SK-N-SH (cell line): ENCODE measurements at regions not wholly inside any gene's neighbourhood (a gene's known extent, or its start where the extent isn't known, plus 50 kb on each side); places are given as distances from the start of the nearest gene placed in this dataset.

Experiments
- CTCF ChIA-PET: fragments of 300-600, 350-600 bp; formaldehyde crosslinking; extraction: SDS; loops from one replicate; lab custom pipeline; 2021; lab: Yijun Ruan, JAX
- POLR2A ChIA-PET: fragments of 350-600 bp; sonication (Branson Sonifier 250); formaldehyde crosslinking; extraction: SDS; loops from one replicate; lab custom pipeline; 2020; ENCODE audit warnings: antibody characterized with exemption, inconsistent platforms; lab: Yijun Ruan, JAX
- DNase-seq: peaks from one replicate; pipeline ENCODE4 v3.0.0; 2012
- H2AFZ ChIP-seq: fragments of 200-600 bp; sonication (generic); 2 replicates; pipeline ENCODE4 v1.8.1; 2016; ENCODE audit warnings: antibody characterized with exemption, mild to moderate bottlenecking, low read depth
- H3F3A ChIP-seq: fragments of 200-600 bp; sonication (generic); replicated peaks from 2 replicates; pipeline ENCODE3; 2016; ENCODE audit warnings: antibody characterized with exemption, mild to moderate bottlenecking; ENCODE audit not compliant: insufficient read depth
- H3K27ac ChIP-seq, 2 experiments: fragments of 200-500 bp in 1 of 2; fragments of 200-600 bp in 1 of 2; sonication (Bioruptor generic) in 1 of 2; sonication (generic), shearing (Covaris generic) in 1 of 2; 2 replicates each; pipeline versions ENCODE4 v1.5.1 to v1.6.1; 2014 to 2016; ENCODE audit warnings: low read depth in 2 of 2, inconsistent platforms in 1 of 2, low read length in 1 of 2, mild to moderate bottlenecking in 1 of 2, mixed read lengths in 1 of 2
- H3K27me3 ChIP-seq: fragments of 200-600 bp; sonication (generic), shearing (Covaris generic); 2 replicates; pipeline ENCODE4 v1.6.1; 2016; ENCODE audit warnings: mixed run types; ENCODE audit not compliant: insufficient read depth
- H3K36me3 ChIP-seq, 2 experiments: fragments of 200-500 bp in 1 of 2; fragments of 200-600 bp in 1 of 2; sonication (Bioruptor generic) in 1 of 2; sonication (generic) in 1 of 2; replicated peaks in 1 of 2; 2 replicates each; pipeline versions ENCODE3 to v1.5.1; 2014 to 2016; ENCODE audit warnings: low read length in 1 of 2, mild to moderate bottlenecking in 1 of 2; ENCODE audit not compliant: insufficient read depth in 2 of 2, control insufficient read depth in 1 of 2
- H3K4me1 ChIP-seq, 2 experiments: fragments of 200-500 bp in 1 of 2; fragments of 200-600 bp in 1 of 2; sonication (Bioruptor generic) in 1 of 2; sonication (generic), shearing (Covaris generic) in 1 of 2; 2 replicates each; pipeline versions ENCODE4 v1.5.1 to v1.6.1; 2014 to 2016; ENCODE audit warnings: low read depth in 1 of 2, low read length in 1 of 2, mixed run types in 1 of 2; ENCODE audit not compliant: insufficient read depth in 2 of 2, control insufficient read depth in 1 of 2
- H3K4me2 ChIP-seq: fragments of 200-600 bp; sonication (generic), shearing (Covaris generic); 2 replicates; pipeline ENCODE4 v1.6.1; 2017; ENCODE audit warnings: mixed run types
- H3K4me3 ChIP-seq, 2 experiments: fragments of 200-500 bp in 1 of 2; fragments of 200-600 bp in 1 of 2; sonication (Bioruptor generic) in 1 of 2; sonication (generic), shearing (Covaris generic) in 1 of 2; 2 replicates each; pipeline versions ENCODE4 v1.5.1 to v1.8.1; 2014 to 2016; ENCODE audit warnings: low read depth in 2 of 2, inconsistent platforms in 1 of 2, low read length in 1 of 2, mild to moderate bottlenecking in 1 of 2, mixed read lengths in 1 of 2, moderate library complexity in 1 of 2
- H3K79me2 ChIP-seq: fragments of 200-600 bp; sonication (generic); 2 replicates; pipeline ENCODE4 v1.8.1; 2017; ENCODE audit warnings: mild to moderate bottlenecking; ENCODE audit not compliant: insufficient read depth
- H3K9ac ChIP-seq: fragments of 200-600 bp; sonication (generic); 2 replicates; pipeline ENCODE4 v1.6.1; 2017; ENCODE audit warnings: mixed run types
- H3K9me2 ChIP-seq: fragments of 200-600 bp; sonication (generic); 2 replicates; pipeline ENCODE4 v1.6.1; 2017; ENCODE audit warnings: mixed run types
- H3K9me3 ChIP-seq: fragments of 200-600 bp; sonication (generic); 2 replicates; pipeline ENCODE4 v1.6.1; 2017; ENCODE audit warnings: mixed run types, mild to moderate bottlenecking, moderate library complexity
- H4K20me1 ChIP-seq: fragments of 200-600 bp; sonication (generic); 2 replicates; pipeline ENCODE4 v1.6.1; 2017; ENCODE audit warnings: mild to moderate bottlenecking, mixed run types; ENCODE audit not compliant: insufficient read depth
- FOSL2 ChIP-seq: IDR thresholded peaks from 2 replicates; pipeline ENCODE4 v1.4.0; 2012; ENCODE audit warnings: low read depth, mild to moderate bottlenecking, moderate library complexity, borderline replicate concordance
- FOXJ3 ChIP-seq: sonication (generic); formaldehyde crosslinking; IDR thresholded peaks from 2 replicates; pipeline ENCODE4 v1.5.1; 2020; ENCODE audit warnings: mild to moderate bottlenecking, missing genetic modification reagents
- FOXM1 ChIP-seq: IDR thresholded peaks from 2 replicates; pipeline ENCODE4 v1.4.0; 2012; ENCODE audit warnings: low read depth, mild to moderate bottlenecking
- GABPA ChIP-seq: IDR thresholded peaks from 2 replicates; pipeline ENCODE4 v1.4.0; 2012; ENCODE audit warnings: low read depth, mild to moderate bottlenecking
- IRF3 ChIP-seq: fragments of 150-350 bp; IDR thresholded peaks from 2 replicates; pipeline ENCODE4 v1.6.1; 2016; ENCODE audit warnings: mild to moderate bottlenecking, low read depth, low read length
- JUND ChIP-seq: IDR thresholded peaks from 2 replicates; pipeline ENCODE4 v1.4.0; 2012
- NFIC ChIP-seq: IDR thresholded peaks from 2 replicates; pipeline ENCODE4 v1.4.0; 2012; ENCODE audit warnings: borderline replicate concordance
- RAD21 ChIP-seq: IDR thresholded peaks from 2 replicates; pipeline ENCODE4 v1.6.1; 2012; ENCODE audit warnings: mild to moderate bottlenecking, low read length
- RCOR1 ChIP-seq: fragments of 150-350 bp; IDR thresholded peaks from 2 replicates; pipeline ENCODE4 v1.6.1; 2017; ENCODE audit warnings: antibody characterized with exemption, low read length
- RFX5 ChIP-seq: IDR thresholded peaks from 2 replicates; pipeline ENCODE4 v1.6.1; 2012; ENCODE audit warnings: mild to moderate bottlenecking, improper control_type of control experiment, low read length
- RXRA ChIP-seq: IDR thresholded peaks from 2 replicates; pipeline ENCODE4 v1.4.0; 2012; ENCODE audit warnings: low read depth, mild to moderate bottlenecking, borderline replicate concordance
- SIN3A ChIP-seq: IDR thresholded peaks from 2 replicates; pipeline ENCODE4 v1.6.1; 2012; ENCODE audit warnings: low read depth, mild to moderate bottlenecking, low read length, moderate library complexity, borderline replicate concordance
- SMC3 ChIP-seq: IDR thresholded peaks from 2 replicates; pipeline ENCODE4 v1.6.1; 2012; ENCODE audit warnings: low read depth, low read length, improper control_type of control experiment
- TCF12 ChIP-seq: IDR thresholded peaks from 2 replicates; pipeline ENCODE4 v1.4.0; 2012
- TEAD4 ChIP-seq: IDR thresholded peaks from 2 replicates; pipeline ENCODE4 v1.4.0; 2012; ENCODE audit warnings: mild to moderate bottlenecking, borderline replicate concordance; ENCODE audit not compliant: insufficient read depth
- USF2 ChIP-seq: fragments of 150-350 bp; IDR thresholded peaks from 2 replicates; pipeline ENCODE4 v1.6.1; 2017; ENCODE audit warnings: antibody characterized with exemption, low read length, low read depth, borderline replicate concordance
- YY1 ChIP-seq: IDR thresholded peaks from 2 replicates; pipeline ENCODE4 v1.4.0; 2012; ENCODE audit warnings: low read depth, mild to moderate bottlenecking
- ZBTB33 ChIP-seq: IDR thresholded peaks from 2 replicates; pipeline ENCODE4 v1.4.0; 2012; ENCODE audit warnings: low read depth, borderline replicate concordance
- WGBS: methylation state at CpG from one replicate; pipeline ENCODE4 v1.1.6; 2017; ENCODE audit warnings: low lambda C conversion rate; 5-methylcytosine and 5-hydroxymethylcytosine counted together

- Histone ChIP-seq H3K9me3 (no peaks in the 10 kb centered on the region), H3K36me3 (no peaks in the 10 kb centered on the region), H2AFZ (no peak overlapping the region), H3F3A (no peaks in the 10 kb centered on the region), H3K79me2 (no peaks in the 10 kb centered on the region), H3K4me1 (no peaks in the 10 kb centered on the region), H3K4me2 (no peak overlapping the region), H3K9me2 (no peaks in the 10 kb centered on the region; the same call in 1 of the 2 replicates), H3K27me3 (no peaks in the 10 kb centered on the region), H4K20me1 (no peaks in the 10 kb centered on the region), H3K4me3 (no peak overlapping the region), H3K9ac (no peak overlapping the region), H3K27ac (no peak overlapping the region)
- WGBS, result 13% methylated on average over 2 of the region's 2 CpGs
- ChIA-PET CTCF (no interaction called here), POLR2A (no interaction called here)
- DNase-seq, result no peak
- TF ChIP-seq TCF12 (no peak), JUND (no peak), YY1 (no peak), IRF3 (no peak), RCOR1 (no peak), ZBTB33 (no peak)
Measured at GRCh38 chr7:118467381-118467780, 242.9 kb downstream of the ANKRD7 start.

GRCh38 chr7:118472581-118472980 lies 248.1 kb downstream of the ANKRD7 start:
- Histone ChIP-seq H3K27me3 (no peaks in the 10 kb centered on the region), H3K79me2 (no peaks in the 10 kb centered on the region), H3K27ac (no peak overlapping the region), H3F3A (no peaks in the 10 kb centered on the region), H2AFZ (no peak overlapping the region), H3K36me3 (no peaks in the 10 kb centered on the region), H3K9me3 (no peaks in the 10 kb centered on the region), H3K9me2 (no peaks in the 10 kb centered on the region; the same call in 1 of the 2 replicates), H3K4me2 (no peak overlapping the region), H4K20me1 (no peaks in the 10 kb centered on the region), H3K4me1 (no peaks in the 10 kb centered on the region), H3K9ac (no peak overlapping the region), H3K4me3 (no peak overlapping the region)
- CTCF ChIA-PET, result no interaction called here
- DNase-seq, result no peak
- no peak for TF ChIP-seq FOXJ3 (CRISPR knock-in tag)
- no peak for TF ChIP-seq TEAD4
- TF ChIP-seq RCOR1, result no peak
- TF ChIP-seq ZBTB33, result no peak
- TF ChIP-seq NFIC, result no peak
- no peak for TF ChIP-seq RAD21
- no peak for TF ChIP-seq USF2
- TF ChIP-seq RFX5, result no peak
- no peak for TF ChIP-seq RXRA
- TF ChIP-seq FOXM1, result no peak
- TF ChIP-seq GABPA, result no peak
- no peak for TF ChIP-seq FOSL2
- no peak for TF ChIP-seq SIN3A
- TF ChIP-seq SMC3, result no peak
- 32% methylated on average over 3 of the region's 3 CpGs for WGBS
- POLR2A ChIA-PET, result no interaction called here
